ENCODE measurements at regions not wholly inside any gene's neighbourhood (a gene's known extent, or its start where the extent isn't known, plus 50 kb on each side); places are given as distances from the start of the nearest gene placed in this dataset.

DNA sequence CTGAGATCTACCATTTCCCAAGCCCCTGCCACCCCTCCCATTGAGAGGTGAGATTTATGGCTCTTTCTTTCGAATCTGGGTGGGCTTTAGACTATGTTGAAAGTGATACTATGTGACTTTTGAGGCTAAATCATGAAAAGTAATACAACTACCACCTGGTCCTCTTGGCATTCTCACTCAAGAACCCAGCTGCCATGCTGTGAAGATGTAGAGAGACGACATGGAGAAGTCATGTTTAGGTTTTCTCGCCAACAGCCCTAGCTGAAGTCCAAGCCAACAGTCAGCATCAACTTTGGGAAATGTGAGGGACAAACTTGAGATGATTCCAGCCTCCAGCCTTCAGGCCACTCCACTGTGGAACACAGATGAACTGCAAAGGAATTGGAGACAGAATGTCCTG, 108.7 kb downstream of the SCP2D1 start:
- Histone ChIP-seq H3K4me3 (no peak overlapping the region), H3K4me1 (no peaks in the 10 kb centered on the region), H3K9me3 (no peaks in the 10 kb centered on the region), H3K27ac (no peak overlapping the region), H3K27me3 (ENCODE audit: insufficient read depth in 3 of 3, low read length in 2 of 3) (no peaks in the 10 kb centered on the region), H3K36me3 (ENCODE audit: insufficient read depth in 1 of 2, low read depth in 1 of 2) (no peaks in the 10 kb centered on the region)
- TF ChIP-seq, protein P1, sequence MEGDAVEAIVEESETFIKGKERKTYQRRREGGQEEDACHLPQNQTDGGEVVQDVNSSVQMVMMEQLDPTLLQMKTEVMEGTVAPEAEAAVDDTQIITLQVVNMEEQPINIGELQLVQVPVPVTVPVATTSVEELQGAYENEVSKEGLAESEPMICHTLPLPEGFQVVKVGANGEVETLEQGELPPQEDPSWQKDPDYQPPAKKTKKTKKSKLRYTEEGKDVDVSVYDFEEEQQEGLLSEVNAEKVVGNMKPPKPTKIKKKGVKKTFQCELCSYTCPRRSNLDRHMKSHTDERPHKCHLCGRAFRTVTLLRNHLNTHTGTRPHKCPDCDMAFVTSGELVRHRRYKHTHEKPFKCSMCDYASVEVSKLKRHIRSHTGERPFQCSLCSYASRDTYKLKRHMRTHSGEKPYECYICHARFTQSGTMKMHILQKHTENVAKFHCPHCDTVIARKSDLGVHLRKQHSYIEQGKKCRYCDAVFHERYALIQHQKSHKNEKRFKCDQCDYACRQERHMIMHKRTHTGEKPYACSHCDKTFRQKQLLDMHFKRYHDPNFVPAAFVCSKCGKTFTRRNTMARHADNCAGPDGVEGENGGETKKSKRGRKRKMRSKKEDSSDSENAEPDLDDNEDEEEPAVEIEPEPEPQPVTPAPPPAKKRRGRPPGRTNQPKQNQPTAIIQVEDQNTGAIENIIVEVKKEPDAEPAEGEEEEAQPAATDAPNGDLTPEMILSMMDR (IDR thresholded peaks at IDR 0.05) = no peak
- DNase-seq = no peak
- ATAC-seq = peak in 1 of 4 donors; percentile 27
- 37 to 40% (median 39%) methylated on average over 3 of the region's 3 CpGs for WGBS, 3 donors
- intact Hi-C loops (cut with DNase I) = no loop called here

DNA sequence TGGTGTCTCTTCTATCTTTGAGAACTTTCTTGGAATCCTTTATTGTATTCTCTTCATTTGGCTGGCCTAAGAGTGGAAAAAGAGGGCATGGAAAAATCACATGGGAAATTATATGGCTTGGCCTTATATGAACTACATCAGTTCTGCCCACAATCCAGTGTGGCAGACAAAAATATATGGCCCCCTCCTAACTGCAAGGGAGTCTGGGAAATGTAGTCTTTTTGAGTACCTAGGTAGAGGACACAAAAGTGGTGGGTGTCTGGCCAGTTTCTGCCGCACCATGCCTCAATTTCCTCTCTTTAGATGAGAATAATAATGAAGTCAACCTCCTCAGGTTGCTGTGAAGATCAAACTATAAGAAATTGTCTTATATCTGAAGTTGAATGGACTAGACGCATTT, 109.3 kb downstream of the SCP2D1 start:
- no peaks in the 10 kb centered on the region for H3K27me3 ChIP-seq (ENCODE audit: insufficient read depth in 3 of 3, low read length in 2 of 3)
- intact Hi-C loops (cut with DNase I) = no loop called here
- H3K4me1 ChIP-seq = no peaks in the 10 kb centered on the region
- H3K36me3 ChIP-seq (ENCODE audit: insufficient read depth in 1 of 2, low read depth in 1 of 2) = no peaks in the 10 kb centered on the region
- H3K27ac ChIP-seq = no peak overlapping the region
- DNase-seq (no peak), ATAC-seq (no peak)
- H3K4me3 ChIP-seq = no peak overlapping the region
- H3K9me3 ChIP-seq = no peaks in the 10 kb centered on the region
- 92 to 98% (median 95%) methylated on average over 2 of the region's 2 CpGs for WGBS, 3 donors
- TF ChIP-seq, protein P1 (IDR thresholded peaks at IDR 0.05) = no peak

DNA sequence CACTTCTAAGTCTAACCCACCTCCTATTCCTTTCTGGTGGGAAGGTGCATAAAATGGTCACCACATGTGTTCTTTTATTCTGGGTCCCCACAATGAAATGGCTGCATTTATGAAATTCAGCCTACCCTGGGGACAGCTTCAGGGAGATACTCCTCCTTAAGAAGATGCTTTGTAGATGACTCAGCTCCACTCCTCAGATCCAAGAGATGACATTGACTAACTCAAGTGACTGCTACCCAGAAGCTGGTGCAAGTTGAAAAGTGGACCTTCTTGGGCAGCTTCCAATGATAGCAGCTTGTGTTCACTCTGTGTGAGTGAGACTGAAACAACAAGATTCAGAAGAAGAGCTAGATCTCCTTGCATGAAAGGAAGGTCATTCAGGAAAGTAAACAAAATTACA, 113.4 kb downstream of the SCP2D1 start:
- Histone ChIP-seq H3K9me3 (no peaks in the 10 kb centered on the region), H3K27ac (no peak overlapping the region), H3K27me3 (ENCODE audit: insufficient read depth in 3 of 3, low read length in 2 of 3) (no peaks in the 10 kb centered on the region), H3K4me1 (no peaks in the 10 kb centered on the region), H3K4me3 (no peak overlapping the region), H3K36me3 (ENCODE audit: insufficient read depth in 1 of 2, low read depth in 1 of 2) (no peaks in the 10 kb centered on the region)
- TF ChIP-seq, protein P1 (IDR thresholded peaks at IDR 0.05) = no peak
- no peak for ATAC-seq
- intact Hi-C loops (cut with DNase I) = no loop called here
- DNase-seq = no peak

DNA sequence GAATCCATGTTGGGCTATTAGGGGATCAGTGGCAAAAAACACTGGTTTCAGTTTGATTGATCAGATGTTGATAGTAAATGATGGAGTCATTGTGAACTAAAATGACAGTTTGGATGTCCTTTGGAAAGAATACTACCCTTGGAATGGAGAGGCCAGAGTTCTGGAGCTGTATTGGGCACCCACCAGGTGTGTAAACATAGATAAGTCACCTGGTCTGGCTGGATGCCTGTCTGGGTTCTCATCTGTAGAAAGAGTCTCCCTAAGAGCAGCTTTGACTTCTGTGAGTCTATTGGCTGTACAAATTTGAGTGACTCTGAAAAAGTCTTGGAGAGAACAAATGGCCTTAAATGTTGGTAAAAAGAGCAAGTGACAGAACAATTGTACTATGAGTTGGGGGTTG, 115.0 kb downstream of the SCP2D1 start:
- no peaks in the 10 kb centered on the region for H3K4me1 ChIP-seq
- H3K27ac ChIP-seq = no peak overlapping the region
- TF ChIP-seq, protein P1 (IDR thresholded peaks at IDR 0.05) = no peak
- no peak for DNase-seq
- no peaks in the 10 kb centered on the region for H3K9me3 ChIP-seq
- ATAC-seq = no peak
- H3K4me3 ChIP-seq = no peak overlapping the region
- intact Hi-C loops (cut with DNase I) = no loop called here
- H3K27me3 ChIP-seq (ENCODE audit: insufficient read depth in 3 of 3, low read length in 2 of 3) = no peaks in the 10 kb centered on the region
- H3K36me3 ChIP-seq (ENCODE audit: insufficient read depth in 1 of 2, low read depth in 1 of 2) = no peaks in the 10 kb centered on the region

DNA sequence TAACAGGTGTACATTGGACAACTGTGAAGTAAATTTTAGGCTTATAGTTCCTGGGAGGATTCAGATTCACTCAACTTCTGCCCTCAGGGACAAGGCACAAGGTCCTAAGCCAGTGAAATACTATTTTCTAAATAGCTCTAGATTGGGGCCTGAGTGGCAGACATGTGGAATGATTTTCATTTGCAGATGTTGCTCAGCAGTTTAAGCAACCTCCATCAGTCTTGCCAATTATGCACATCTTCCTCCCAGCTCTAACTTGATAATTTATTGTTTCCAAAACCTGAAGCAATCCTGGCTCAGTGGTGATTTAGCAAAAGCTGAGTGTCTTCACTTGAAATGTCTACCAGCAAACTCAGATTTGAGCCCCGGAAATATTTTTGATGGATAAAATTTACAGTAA, 116.2 kb downstream of the SCP2D1 start:
- intact Hi-C loops (cut with DNase I) = no loop called here
- no peak overlapping the region for H3K4me3 ChIP-seq
- WGBS, 3 donors = 85 to 93% (median 93%) methylated on average over 1 of the region's 1 CpG
- H3K36me3 ChIP-seq (ENCODE audit: insufficient read depth in 1 of 2, low read depth in 1 of 2) = no peaks in the 10 kb centered on the region
- H3K27me3 ChIP-seq (ENCODE audit: insufficient read depth in 3 of 3, low read length in 2 of 3) = no peaks in the 10 kb centered on the region
- no peaks in the 10 kb centered on the region for H3K4me1 ChIP-seq
- H3K9me3 ChIP-seq = no peaks in the 10 kb centered on the region
- DNase-seq (no peak), ATAC-seq (no peak)
- H3K27ac ChIP-seq = no peak overlapping the region
- TF ChIP-seq, protein P1 (IDR thresholded peaks at IDR 0.05) = no peak
